GM19452 (cell line): ENCODE measurements at regions not wholly inside any gene's neighbourhood (a gene's known extent, or its start where the extent isn't known, plus 50 kb on each side); places are given as distances from the start of the nearest gene placed in this dataset.
"Not testable (repeated sequence)": the region's sequence is repeated elsewhere in the genome, so short reads cannot be mapped to it uniquely, and the experiment has no call there.

ENCODE experiments used
- ATAC-seq: cut with Tn5 transposase; IDR thresholded peaks from one replicate; pipeline ENCODE4 v1.9.1; 2021; ENCODE audit not compliant: unreplicated experiment

DNA sequence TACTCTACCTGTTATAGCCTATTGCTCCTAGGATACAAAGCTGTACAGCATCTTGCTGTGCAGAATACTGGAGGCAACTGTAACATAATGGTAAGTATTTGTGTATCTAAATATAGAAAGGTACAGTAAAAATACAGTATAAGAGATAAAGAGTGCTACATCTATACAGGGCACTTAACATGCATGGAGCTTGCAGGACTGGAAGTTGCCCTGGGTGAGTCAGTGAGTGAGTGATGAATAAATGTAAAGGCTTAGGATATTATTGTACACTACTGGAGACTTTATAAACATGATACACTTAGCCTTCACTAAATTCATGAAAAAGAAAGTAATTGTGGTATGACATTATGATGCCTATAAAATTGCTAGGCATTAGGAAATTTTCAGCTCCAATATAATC is 65.5 kb upstream of the OSMR start:
- no peak for ATAC-seq

DNA sequence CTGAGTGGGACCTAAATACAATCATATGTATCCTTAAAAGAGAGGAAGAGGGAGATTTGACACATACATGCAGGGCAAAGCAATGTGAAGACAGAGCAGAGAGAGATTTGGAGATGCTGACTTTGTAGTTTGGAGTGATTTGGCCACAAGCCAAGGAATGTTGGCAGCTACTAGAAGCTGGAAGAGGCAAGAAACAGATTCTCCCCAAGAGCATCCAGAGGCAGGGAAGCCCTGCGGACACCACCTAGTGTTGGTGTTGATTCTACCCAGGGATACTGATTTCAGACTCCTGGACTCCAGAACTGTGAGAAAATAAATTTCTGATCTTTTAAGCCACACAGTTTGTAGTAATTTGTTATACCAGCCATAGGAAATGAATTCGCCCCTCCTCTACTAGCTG is 64.9 kb upstream of the OSMR start:
- ATAC-seq, result no peak

DNA sequence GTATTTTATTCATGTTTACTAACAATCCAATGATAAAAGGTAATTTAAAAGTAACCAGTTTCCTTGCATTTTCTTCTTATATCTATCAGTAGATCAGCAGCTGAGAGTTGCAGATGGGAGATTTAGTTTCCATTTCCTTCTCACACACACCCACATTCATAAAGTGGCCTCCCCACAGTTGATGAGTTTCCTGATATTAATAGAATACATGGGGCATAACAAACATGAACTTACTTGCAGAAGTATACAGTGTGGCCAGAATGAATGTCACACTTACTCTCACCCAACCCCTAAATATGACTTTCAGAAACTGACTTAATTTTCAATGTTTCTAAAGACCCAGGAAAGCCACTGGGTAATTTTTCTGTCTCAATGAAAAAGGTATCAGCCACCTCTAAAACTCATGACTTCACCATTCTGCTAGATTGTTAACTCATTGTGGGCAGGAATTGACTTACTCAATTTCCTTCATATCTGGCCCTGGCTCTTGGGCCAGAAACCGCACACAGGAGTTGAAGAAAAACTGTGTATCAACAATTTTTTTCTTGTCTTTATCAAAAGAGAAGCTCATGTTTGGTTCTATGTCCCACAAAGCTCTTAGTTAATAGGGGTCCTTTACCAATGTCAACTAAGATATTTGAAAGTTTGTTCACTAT is 63.5 kb upstream of the OSMR start:
- peak; percentile 60 for ATAC-seq

DNA sequence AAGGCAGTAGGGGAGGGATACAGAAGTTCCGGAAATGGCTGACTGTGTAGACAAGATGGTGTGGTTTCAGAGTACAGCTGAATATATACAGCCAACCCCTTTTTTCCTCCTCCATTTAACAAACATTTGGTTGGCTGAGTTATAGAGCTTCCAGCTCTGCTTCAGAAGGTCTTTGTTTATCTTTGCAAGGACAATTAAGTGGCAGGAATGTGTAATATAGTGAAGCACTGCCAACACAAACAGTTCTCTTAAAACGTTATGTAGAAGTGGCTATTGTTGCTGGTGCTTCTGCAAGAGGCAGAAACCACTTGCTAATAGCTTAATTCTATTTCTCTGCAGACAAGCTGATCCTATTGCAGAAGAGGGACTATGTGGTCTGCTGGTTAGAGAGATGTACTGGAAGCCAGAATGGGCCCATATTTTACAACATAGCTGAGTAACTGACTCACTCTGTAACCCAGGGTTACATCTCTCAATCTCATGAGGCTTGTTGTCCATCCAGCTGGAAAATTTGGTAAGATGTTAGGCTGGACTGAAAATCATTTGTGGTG is 62.7 kb upstream of the OSMR start:
- no peak for ATAC-seq

DNA sequence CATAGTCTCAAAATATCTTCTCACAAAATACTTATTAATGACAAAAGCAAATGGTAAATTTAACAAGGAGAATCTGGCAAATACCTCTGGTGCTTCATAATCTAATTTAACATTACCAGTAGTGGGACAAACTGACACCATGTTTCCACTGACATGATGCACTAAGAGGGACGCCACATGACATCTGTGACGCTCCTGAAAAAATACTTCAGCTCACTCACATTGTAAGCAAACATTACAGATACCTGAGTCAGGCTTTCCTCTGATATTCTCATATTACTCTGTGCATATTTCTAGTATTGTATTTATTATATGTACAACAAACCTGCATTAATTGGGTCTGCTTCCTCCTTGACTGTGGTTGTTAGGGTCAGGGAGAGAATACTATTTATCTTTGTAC is 56.7 kb upstream of the OSMR start:
- ATAC-seq, result no peak

DNA sequence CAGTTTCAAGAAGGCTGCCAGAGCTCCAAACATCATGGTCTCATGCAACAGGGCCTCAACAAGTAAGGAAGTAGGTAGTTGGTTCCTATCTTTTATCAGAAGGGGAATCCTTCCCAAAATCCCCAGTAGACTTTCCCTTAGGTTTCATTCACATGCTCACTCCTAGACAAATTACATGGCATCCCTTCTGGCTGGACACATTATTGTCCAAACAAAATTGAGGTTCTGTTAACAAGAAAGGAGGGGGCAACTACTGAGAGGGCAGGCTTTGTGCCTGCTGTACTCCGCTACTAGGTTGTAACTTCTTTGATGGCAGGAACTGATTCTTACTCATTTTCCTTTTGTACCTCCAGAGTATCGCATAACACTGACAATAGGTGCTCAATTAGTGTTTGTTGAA is 56.0 kb upstream of the OSMR start:
- no peak for ATAC-seq

DNA sequence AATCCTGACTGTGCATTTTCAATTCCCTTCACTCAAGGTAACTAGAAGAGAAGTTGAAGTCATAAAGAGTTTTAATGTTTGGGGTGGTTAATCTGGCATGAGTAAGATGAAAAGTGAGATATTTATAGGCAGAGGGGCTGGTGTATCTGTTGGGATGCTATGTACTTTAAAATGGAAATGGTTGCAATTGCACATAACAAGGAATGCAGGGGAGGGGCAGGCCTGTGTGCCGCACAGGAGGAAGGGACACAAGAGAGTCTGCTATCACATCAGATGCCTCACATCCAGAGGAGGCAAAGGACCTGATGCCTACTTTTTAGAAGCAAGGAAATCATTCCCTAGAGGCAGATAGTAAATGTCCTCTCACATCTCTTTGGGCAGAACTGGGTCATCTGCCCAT is 55.5 kb upstream of the OSMR start:
- no peak for ATAC-seq

DNA sequence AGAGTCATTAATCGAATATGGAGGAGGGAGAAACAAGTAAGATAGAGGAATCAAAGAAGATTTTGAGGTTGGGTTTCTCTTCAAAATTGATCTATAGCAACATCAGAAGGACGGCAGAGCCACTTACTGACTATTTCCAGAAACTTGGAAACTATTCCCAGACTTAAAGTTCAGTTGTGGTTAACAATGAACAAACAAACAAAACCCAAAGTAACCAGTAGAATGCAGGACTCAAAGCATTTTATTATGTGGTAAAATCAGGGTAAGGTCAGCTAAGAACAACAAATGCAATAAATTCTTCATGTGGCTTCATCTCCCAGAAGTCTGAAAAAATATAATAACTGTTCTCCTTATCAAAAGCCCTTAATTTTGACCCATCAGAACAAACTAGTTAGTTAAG is 54.9 kb upstream of the OSMR start:
- no peak for ATAC-seq

DNA sequence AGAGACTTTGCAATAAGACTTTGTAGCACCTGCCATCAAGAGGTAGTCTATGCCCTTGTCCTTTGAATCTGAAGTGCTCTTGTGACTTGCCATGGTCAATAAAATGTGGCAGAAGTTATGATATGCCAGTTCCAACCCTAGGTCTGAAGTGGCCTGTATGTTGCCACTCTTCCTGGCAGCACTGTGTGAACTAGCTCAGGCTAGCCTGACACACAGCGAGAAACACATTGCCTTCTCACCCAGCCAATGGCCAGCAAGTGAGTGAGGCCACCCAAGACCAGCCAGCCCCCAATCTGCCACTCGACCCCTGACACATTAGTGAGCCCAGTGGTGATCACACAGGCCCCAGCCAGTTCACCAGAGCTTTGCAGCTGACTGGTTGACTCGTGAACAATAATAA is 52.7 kb upstream of the OSMR start:
- no peak for ATAC-seq

DNA sequence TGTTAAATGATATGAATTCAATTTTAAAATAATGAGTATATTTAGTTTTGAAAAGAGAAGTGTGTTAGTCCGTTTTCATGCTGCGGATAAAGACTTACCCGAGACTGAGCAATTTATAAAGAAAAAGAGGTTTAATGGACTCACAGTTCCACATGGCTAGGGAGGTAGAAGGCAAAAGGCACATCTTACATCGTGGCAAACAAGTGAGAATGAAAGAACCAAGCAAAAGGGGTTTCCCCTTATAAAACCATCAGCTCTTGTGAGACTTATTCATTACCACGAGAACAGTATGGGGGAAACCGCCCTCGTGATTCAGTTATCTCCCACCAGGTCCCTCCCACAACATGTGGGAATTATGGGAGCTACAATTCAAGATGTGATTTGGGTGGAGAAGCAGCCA is 51.8 kb upstream of the OSMR start:
- not testable (repeated sequence) for ATAC-seq

DNA sequence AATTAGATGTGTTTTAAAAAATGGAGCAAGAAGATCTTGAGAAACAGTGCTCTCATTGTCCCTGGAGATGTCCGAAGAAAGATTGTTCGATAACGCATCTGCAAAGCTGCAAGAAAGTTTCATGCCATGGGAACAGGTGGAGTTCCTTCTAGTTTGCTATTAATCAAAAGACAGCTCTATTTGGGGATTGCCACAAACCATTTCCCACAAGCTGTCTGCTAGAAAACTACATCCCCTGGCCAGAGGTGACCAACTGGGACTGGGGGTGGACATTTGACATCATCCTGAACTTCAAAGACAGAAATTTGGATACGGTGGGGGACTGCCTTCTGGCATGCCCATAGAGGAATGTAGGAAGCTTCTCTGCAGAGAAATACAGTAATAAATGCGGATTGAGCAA is 50.8 kb upstream of the OSMR start:
- ATAC-seq, result no peak

DNA sequence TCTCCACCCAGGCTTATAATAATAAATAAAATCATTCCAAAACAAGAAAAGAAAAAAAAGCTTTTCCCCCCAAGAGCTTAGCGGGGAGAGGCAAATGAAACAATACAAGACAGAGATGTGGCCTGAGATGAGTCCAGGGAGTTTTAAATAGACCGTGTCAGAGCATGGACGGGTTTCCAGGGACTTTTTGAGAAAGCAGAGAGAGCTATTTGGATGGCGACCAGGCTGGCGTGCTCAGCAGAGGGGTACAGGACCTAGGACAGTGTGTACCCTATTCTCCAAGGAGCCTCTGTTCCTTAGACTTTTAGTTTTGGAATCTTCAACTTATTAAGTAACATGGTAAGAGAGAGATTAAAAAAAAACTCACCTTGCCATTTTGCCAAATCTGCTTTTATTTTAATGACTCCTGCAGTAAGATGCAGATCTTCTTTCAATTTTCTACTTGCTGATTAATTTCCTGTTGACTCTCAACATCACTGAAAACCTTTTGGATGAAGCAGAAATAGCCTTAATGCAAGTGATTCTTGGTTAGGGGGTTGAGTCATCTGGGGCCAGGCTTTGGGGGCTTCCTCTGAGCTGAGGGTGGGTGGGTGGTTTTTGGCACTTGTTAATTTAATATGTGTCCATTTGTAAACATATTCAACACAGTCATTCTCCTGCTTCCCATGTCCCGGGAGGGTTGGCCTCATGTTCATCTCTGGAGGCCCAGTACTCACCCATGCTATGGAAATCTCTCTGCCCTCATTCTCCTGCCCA is 49.6 kb upstream of the OSMR start:
- ATAC-seq, result no peak
